ENCODE measurements at regions not wholly inside any gene's neighbourhood (a gene's known extent, or its start where the extent isn't known, plus 50 kb on each side); places are given as distances from the start of the nearest gene placed in this dataset.

GRCh38 chr10:120685136-120685535 is 166.0 kb upstream of the WDR11 start:
- H3K4me3 Mint-ChIP-seq = no peak overlapping the region
- no peak overlapping the region for H3K9ac ChIP-seq (ENCODE audit: insufficient read depth, low read length, poor library complexity, severe bottlenecking)

DNA sequence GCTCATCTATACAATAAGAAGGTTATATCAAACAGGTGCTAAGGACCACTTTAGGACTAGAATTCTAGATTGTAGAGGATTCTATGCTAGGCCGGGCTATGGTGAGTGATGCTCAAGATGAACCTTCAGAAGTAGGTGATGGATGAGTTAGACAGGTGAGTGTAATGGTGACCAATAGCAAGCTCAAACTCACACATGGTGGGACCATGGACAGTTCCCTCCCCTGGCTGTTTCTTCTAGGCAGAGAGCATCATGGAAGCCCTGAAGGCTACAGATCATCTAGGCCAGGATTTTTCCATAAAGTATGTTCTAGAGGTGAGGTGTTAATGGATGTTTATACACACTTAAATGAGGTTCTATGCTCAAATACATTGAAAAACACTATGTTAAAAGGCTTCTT is 162.2 kb upstream of the WDR11 start:
- Histone ChIP-seq H3K9me3 (replicated peaks in 1 of 2; ENCODE audit: control insufficient read depth in 1 of 2, insufficient read depth in 1 of 2, low read length in 2 of 2) (no peaks in the 10 kb centered on the region), H3K9ac (ENCODE audit: insufficient read depth, low read length, poor library complexity, severe bottlenecking) (no peak overlapping the region), H2AFZ (ENCODE audit: insufficient read depth, low read depth, low read length, poor library complexity, severe bottlenecking) (no peak overlapping the region), H3K4me2 (replicated peaks; ENCODE audit: extremely low read depth, low read length, poor library complexity, severe bottlenecking) (no peak overlapping the region), H3K4me1 (ENCODE audit: control insufficient read depth in 1 of 2, insufficient read depth in 2 of 2, low read length in 2 of 2) (no peaks in the 10 kb centered on the region), H3K79me2 (ENCODE audit: insufficient read depth, low read length) (no peaks in the 10 kb centered on the region), H3K4me3 (replicated peaks in 1 of 3; ENCODE audit: low read depth in 2 of 3, low read length in 3 of 3) (no peak overlapping the region), H3K36me3 (replicated peaks in 1 of 2; ENCODE audit: control insufficient read depth in 1 of 2, insufficient read depth in 2 of 2, low read length in 2 of 2) (no peaks in the 10 kb centered on the region), H3K27ac (ENCODE audit: low read depth in 1 of 2, low read length in 2 of 2) (no peak overlapping the region), H3K27me3 (ENCODE audit: control insufficient read depth in 2 of 2, insufficient read depth in 2 of 2, low read length in 2 of 2) (no peaks in the 10 kb centered on the region), H4K20me1 (ENCODE audit: insufficient read depth, low read length) (no peaks in the 10 kb centered on the region)
- Mint-ChIP-seq H3K9me3 (peaks cover 0 to 10% (median 4%) of the 10 kb centered on the region in 7 donors), H3K4me3 (no peak overlapping the region), H3K27me3 (ENCODE audit: low read depth in 3 of 3) (peaks cover 2 to 4% (median 2%) of the 10 kb centered on the region in 3 donors), H3K27ac (no peak overlapping the region), H3K36me3 (no peaks in the 10 kb centered on the region), H3K4me1 (peaks cover 11% of the 10 kb centered on the region)
- no CpG with 5 or more reads among the region's 1 CpG for WGBS (ENCODE audit: insufficient coverage)
- no peak for DNase-seq
- TF ChIP-seq, protein P1, sequence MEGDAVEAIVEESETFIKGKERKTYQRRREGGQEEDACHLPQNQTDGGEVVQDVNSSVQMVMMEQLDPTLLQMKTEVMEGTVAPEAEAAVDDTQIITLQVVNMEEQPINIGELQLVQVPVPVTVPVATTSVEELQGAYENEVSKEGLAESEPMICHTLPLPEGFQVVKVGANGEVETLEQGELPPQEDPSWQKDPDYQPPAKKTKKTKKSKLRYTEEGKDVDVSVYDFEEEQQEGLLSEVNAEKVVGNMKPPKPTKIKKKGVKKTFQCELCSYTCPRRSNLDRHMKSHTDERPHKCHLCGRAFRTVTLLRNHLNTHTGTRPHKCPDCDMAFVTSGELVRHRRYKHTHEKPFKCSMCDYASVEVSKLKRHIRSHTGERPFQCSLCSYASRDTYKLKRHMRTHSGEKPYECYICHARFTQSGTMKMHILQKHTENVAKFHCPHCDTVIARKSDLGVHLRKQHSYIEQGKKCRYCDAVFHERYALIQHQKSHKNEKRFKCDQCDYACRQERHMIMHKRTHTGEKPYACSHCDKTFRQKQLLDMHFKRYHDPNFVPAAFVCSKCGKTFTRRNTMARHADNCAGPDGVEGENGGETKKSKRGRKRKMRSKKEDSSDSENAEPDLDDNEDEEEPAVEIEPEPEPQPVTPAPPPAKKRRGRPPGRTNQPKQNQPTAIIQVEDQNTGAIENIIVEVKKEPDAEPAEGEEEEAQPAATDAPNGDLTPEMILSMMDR (IDR thresholded peaks at IDR 0.05) = no peak
- intact Hi-C loops (cut with micrococcal nuclease) = no loop called here

More at GRCh38 chr10:120685136-120685535, 166.0 kb upstream of the WDR11 start:
- Mint-ChIP-seq H3K9me3 (no peaks in the 10 kb centered on the region), H3K27ac (no peak overlapping the region), H3K36me3 (no peaks in the 10 kb centered on the region), H3K4me1 (peaks cover 2% of the 10 kb centered on the region), H3K27me3 (ENCODE audit: low read depth in 3 of 3) (peaks cover 2 to 4% (median 4%) of the 10 kb centered on the region in 3 donors)
- no peak overlapping the region for H3K4me2 ChIP-seq (replicated peaks; ENCODE audit: extremely low read depth, low read length, poor library complexity, severe bottlenecking)
- H3K4me1 ChIP-seq (ENCODE audit: control insufficient read depth in 1 of 2, insufficient read depth in 2 of 2, low read length in 2 of 2) = no peaks in the 10 kb centered on the region
- H3K9me3 ChIP-seq (replicated peaks in 1 of 2; ENCODE audit: control insufficient read depth in 1 of 2, insufficient read depth in 1 of 2, low read length in 2 of 2) = no peaks in the 10 kb centered on the region
- no peaks in the 10 kb centered on the region for H3K27me3 ChIP-seq (ENCODE audit: control insufficient read depth in 2 of 2, insufficient read depth in 2 of 2, low read length in 2 of 2)
- no peaks in the 10 kb centered on the region for H3K79me2 ChIP-seq (ENCODE audit: insufficient read depth, low read length)
- H3K27ac ChIP-seq (ENCODE audit: low read depth in 1 of 2, low read length in 2 of 2) = no peak overlapping the region
- H2AFZ ChIP-seq (ENCODE audit: insufficient read depth, low read depth, low read length, poor library complexity, severe bottlenecking) = no peak overlapping the region
- no peaks in the 10 kb centered on the region for H3K36me3 ChIP-seq (replicated peaks in 1 of 2; ENCODE audit: control insufficient read depth in 1 of 2, insufficient read depth in 2 of 2, low read length in 2 of 2)
- intact Hi-C loops (cut with micrococcal nuclease) = no loop called here
- WGBS (ENCODE audit: insufficient coverage) = 100% methylated on average over 1 of the region's 4 CpGs
- H3K4me3 ChIP-seq (replicated peaks in 1 of 3; ENCODE audit: low read depth in 2 of 3, low read length in 3 of 3) = no peak overlapping the region
- H4K20me1 ChIP-seq (ENCODE audit: insufficient read depth, low read length) = no peaks in the 10 kb centered on the region
- no peak for DNase-seq
- TF ChIP-seq, protein P1 (IDR thresholded peaks at IDR 0.05) = no peak

All from CD14-positive monocyte (primary cell).